Glutamatergic neuron (in vitro differentiated cells): ENCODE measurements at regions not wholly inside any gene's neighbourhood (a gene's known extent, or its start where the extent isn't known, plus 50 kb on each side); places are given as distances from the start of the nearest gene placed in this dataset.

Experiments used
- DNase-seq: peaks from one replicate; pipeline ENCODE4 v3.0.0; 2022
- H3K27ac Mint-ChIP-seq: one replicate; pipeline ENCODE4 v1.8.0; 2020; ENCODE audit warnings: mild to moderate bottlenecking, mixed read lengths, inconsistent platforms; ENCODE audit not compliant: unreplicated experiment
- H3K27me3 Mint-ChIP-seq: one replicate; pipeline ENCODE4 v1.8.0; 2020; ENCODE audit warnings: mild to moderate bottlenecking, moderate library complexity, mixed read lengths, inconsistent platforms; ENCODE audit not compliant: unreplicated experiment
- H3K36me3 Mint-ChIP-seq: one replicate; pipeline ENCODE4 v1.8.0; 2020; ENCODE audit warnings: mild to moderate bottlenecking, mixed read lengths, inconsistent platforms; ENCODE audit not compliant: unreplicated experiment
- H3K4me1 Mint-ChIP-seq: one replicate; pipeline ENCODE4 v1.8.0; 2020; ENCODE audit warnings: mild to moderate bottlenecking, low read depth, mixed read lengths, inconsistent platforms; ENCODE audit not compliant: unreplicated experiment
- H3K4me3 Mint-ChIP-seq: one replicate; pipeline ENCODE4 v1.8.0; 2020; ENCODE audit warnings: mild to moderate bottlenecking, mixed read lengths, inconsistent platforms; ENCODE audit not compliant: unreplicated experiment
- H3K9me3 Mint-ChIP-seq: one replicate; pipeline ENCODE4 v1.8.0; 2020; ENCODE audit warnings: mild to moderate bottlenecking, moderate library complexity, mixed read lengths, inconsistent platforms; ENCODE audit not compliant: unreplicated experiment
- CTCF ChIP-seq: fragments of 200-600 bp; sonication (generic); IDR thresholded peaks from one replicate; pipeline ENCODE4 v1.5.0; 2021; ENCODE audit not compliant: partially characterized antibody, unreplicated experiment

GRCh38 chr7:41006306-41006995 lies 696.4 kb downstream of the INHBA start:
- TF ChIP-seq CTCF, result no peak
- no peak overlapping the region for H3K27ac Mint-ChIP-seq
- H3K36me3 Mint-ChIP-seq, result peaks cover 3% of the 10 kb centered on the region
- no peak overlapping the region for H3K4me3 Mint-ChIP-seq
- H3K4me1 Mint-ChIP-seq, result no peaks in the 10 kb centered on the region
- H3K9me3 Mint-ChIP-seq, result no peaks in the 10 kb centered on the region
- no peaks in the 10 kb centered on the region for H3K27me3 Mint-ChIP-seq
- no peak for DNase-seq

- no peak for TF ChIP-seq CTCF
- H3K27me3 Mint-ChIP-seq, result peaks cover 2% of the 10 kb centered on the region
- peaks cover 8% of the 10 kb centered on the region for H3K36me3 Mint-ChIP-seq
- H3K9me3 Mint-ChIP-seq, result no peaks in the 10 kb centered on the region
- no peak overlapping the region for H3K27ac Mint-ChIP-seq
- no peak for DNase-seq
- no peak overlapping the region for H3K4me3 Mint-ChIP-seq
- no peaks in the 10 kb centered on the region for H3K4me1 Mint-ChIP-seq
Measured at GRCh38 chr7:41005374-41005901, 697.5 kb downstream of the INHBA start.

- Mint-ChIP-seq H3K27me3 (peaks cover 2% of the 10 kb centered on the region), H3K4me3 (no peak overlapping the region), H3K27ac (no peak overlapping the region), H3K9me3 (no peaks in the 10 kb centered on the region), H3K4me1 (no peaks in the 10 kb centered on the region), H3K36me3 (peaks cover 8% of the 10 kb centered on the region)
- TF ChIP-seq CTCF, result no peak
- no peak for DNase-seq
Measured at GRCh38 chr7:41003977-41004376, 698.9 kb downstream of the INHBA start.

- no peaks in the 10 kb centered on the region for H3K4me1 Mint-ChIP-seq
- H3K27me3 Mint-ChIP-seq, result peaks cover 2% of the 10 kb centered on the region
- no peak for TF ChIP-seq CTCF
- no peak overlapping the region for H3K27ac Mint-ChIP-seq
- peaks cover 8% of the 10 kb centered on the region for H3K36me3 Mint-ChIP-seq
- no peaks in the 10 kb centered on the region for H3K9me3 Mint-ChIP-seq
- no peak for DNase-seq
- no peak overlapping the region for H3K4me3 Mint-ChIP-seq
Measured at GRCh38 chr7:41003611-41003940, 699.3 kb downstream of the INHBA start.

GRCh38 chr7:41002741-41003610 lies 699.9 kb downstream of the INHBA start:
- no peak overlapping the region for H3K4me3 Mint-ChIP-seq
- H3K4me1 Mint-ChIP-seq, result no peaks in the 10 kb centered on the region
- peaks cover 2% of the 10 kb centered on the region for H3K27me3 Mint-ChIP-seq
- peaks cover 8% of the 10 kb centered on the region for H3K36me3 Mint-ChIP-seq
- peak; percentile 94 for TF ChIP-seq CTCF
- DNase-seq, result peak; percentile 77
- no peak overlapping the region for H3K27ac Mint-ChIP-seq
- H3K9me3 Mint-ChIP-seq, result no peaks in the 10 kb centered on the region
